SU-DHL-6 (cell line): ENCODE measurements at regions not wholly inside any gene's neighbourhood (a gene's known extent, or its start where the extent isn't known, plus 50 kb on each side); places are given as distances from the start of the nearest gene placed in this dataset.

Experiments
- CTCF ChIP-seq: fragments of 200-600 bp; sonication (generic); IDR thresholded peaks from one replicate; pipeline ENCODE4 v1.5.1; 2017; ENCODE audit warnings: antibody characterized with exemption, mild to moderate bottlenecking, low read length, moderate library complexity; ENCODE audit not compliant: insufficient read depth, poor library complexity, severe bottlenecking
- EZH2phosphoT487 ChIP-seq: fragments of 200-600 bp; sonication (generic), shearing (Covaris generic); conservative IDR thresholded peaks from 2 replicates; pipeline ENCODE4 v1.6.1; 2018; ENCODE audit warnings: mild to moderate bottlenecking, antibody characterized with exemption, low read length, moderate library complexity, mixed read lengths

DNA sequence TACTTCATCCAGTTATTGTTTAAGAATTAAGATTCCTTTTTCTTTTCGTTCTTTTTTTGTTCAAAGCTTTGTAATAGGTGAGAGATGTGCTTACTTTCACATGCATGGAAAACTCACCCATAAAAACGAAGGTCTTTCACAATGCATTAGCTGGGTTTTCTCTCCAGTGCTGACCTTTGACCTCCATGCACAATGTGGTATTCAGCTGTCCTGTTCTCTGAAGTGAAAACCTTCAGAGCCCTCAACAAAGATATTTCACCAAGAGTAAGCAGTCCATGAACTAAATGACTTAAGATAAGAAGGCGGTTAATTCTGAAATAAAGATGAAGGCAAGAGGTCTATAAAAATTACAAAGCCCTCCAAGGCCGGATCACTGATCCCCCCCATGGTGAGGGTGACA lies 77.1 kb upstream of the IPO9 start:
- TF ChIP-seq CTCF, result no peak
- no peak for TF ChIP-seq EZH2phosphoT487
